ENCODE measurements at regions not wholly inside any gene's neighbourhood (a gene's known extent, or its start where the extent isn't known, plus 50 kb on each side); places are given as distances from the start of the nearest gene placed in this dataset.

DNA sequence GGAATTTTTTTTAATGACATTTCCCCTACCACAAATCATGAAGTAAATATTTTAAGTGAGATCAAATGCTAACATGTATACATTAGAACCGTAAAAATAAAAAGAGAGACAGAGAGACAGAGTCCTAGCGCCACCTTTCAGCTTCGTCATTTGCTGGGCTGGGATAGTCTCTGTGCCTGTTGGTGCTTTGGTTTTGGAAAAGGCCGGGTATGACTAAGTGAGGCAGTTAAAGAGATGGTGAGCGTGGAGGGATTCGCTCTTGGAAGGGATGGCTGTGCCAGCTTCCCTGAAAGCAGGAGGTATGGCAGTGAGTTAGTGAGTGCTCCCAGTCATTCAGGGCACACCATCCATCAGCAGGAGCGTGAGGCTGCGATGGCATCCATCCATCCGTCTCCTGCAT, 729.6 kb upstream of the WWC1 start:
- no peak for DNase-seq (ENCODE audit: extremely low read depth, insufficient read length)
- TF ChIP-seq, protein P1, sequence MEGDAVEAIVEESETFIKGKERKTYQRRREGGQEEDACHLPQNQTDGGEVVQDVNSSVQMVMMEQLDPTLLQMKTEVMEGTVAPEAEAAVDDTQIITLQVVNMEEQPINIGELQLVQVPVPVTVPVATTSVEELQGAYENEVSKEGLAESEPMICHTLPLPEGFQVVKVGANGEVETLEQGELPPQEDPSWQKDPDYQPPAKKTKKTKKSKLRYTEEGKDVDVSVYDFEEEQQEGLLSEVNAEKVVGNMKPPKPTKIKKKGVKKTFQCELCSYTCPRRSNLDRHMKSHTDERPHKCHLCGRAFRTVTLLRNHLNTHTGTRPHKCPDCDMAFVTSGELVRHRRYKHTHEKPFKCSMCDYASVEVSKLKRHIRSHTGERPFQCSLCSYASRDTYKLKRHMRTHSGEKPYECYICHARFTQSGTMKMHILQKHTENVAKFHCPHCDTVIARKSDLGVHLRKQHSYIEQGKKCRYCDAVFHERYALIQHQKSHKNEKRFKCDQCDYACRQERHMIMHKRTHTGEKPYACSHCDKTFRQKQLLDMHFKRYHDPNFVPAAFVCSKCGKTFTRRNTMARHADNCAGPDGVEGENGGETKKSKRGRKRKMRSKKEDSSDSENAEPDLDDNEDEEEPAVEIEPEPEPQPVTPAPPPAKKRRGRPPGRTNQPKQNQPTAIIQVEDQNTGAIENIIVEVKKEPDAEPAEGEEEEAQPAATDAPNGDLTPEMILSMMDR (IDR thresholded peaks at IDR 0.05; ENCODE audit: insufficient read depth, low read length, poor library complexity, severe bottlenecking): no peak
- no peaks in the 10 kb centered on the region for H3K36me3 ChIP-seq (ENCODE audit: control insufficient read depth, insufficient read depth, low read length)
- H3K4me3 ChIP-seq (replicated peaks; ENCODE audit: low read depth, low read length): no peak overlapping the region
- H3K27me3 ChIP-seq (replicated peaks; ENCODE audit: control insufficient read depth, insufficient read depth, low read length): no peaks in the 10 kb centered on the region

DNA sequence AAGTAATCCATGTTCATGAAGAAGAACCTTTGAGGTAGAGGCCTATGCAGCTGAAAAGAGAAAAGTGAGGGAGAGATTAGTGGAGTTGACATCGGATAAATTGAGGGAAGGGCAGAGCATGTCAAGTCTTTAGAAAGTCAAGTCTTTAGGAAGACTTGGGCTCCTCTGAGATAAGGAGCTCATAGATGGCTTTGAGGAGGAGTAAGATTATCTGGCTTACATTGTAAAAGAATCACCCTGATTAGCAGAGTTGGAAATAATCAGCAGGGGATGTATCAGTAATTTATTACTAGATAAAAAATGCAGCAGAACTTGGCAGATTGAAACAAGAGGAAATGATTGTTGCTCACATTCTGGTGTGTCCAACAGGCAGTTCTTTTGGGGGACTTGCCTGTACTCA, 727.2 kb upstream of the WWC1 start:
- no peak for DNase-seq (ENCODE audit: extremely low read depth, insufficient read length)
- Histone ChIP-seq H3K36me3 (ENCODE audit: control insufficient read depth, insufficient read depth, low read length) (no peaks in the 10 kb centered on the region), H3K4me3 (replicated peaks; ENCODE audit: low read depth, low read length) (no peak overlapping the region), H3K27me3 (replicated peaks; ENCODE audit: control insufficient read depth, insufficient read depth, low read length) (no peaks in the 10 kb centered on the region)
- TF ChIP-seq, protein P1 (IDR thresholded peaks at IDR 0.05; ENCODE audit: insufficient read depth, low read length, poor library complexity, severe bottlenecking): no peak

GRCh38 chr5:167565189-167565954, 726.1 kb upstream of the WWC1 start:
- Histone ChIP-seq H3K4me3 (replicated peaks; ENCODE audit: low read depth, low read length) (no peak overlapping the region), H3K36me3 (ENCODE audit: control insufficient read depth, insufficient read depth, low read length) (no peaks in the 10 kb centered on the region), H3K27me3 (replicated peaks; ENCODE audit: control insufficient read depth, insufficient read depth, low read length) (no peaks in the 10 kb centered on the region)
- TF ChIP-seq, protein P1 (IDR thresholded peaks at IDR 0.05; ENCODE audit: insufficient read depth, low read length, poor library complexity, severe bottlenecking): peak; percentile 17
- DNase-seq (ENCODE audit: extremely low read depth, insufficient read length): no peak

DNA sequence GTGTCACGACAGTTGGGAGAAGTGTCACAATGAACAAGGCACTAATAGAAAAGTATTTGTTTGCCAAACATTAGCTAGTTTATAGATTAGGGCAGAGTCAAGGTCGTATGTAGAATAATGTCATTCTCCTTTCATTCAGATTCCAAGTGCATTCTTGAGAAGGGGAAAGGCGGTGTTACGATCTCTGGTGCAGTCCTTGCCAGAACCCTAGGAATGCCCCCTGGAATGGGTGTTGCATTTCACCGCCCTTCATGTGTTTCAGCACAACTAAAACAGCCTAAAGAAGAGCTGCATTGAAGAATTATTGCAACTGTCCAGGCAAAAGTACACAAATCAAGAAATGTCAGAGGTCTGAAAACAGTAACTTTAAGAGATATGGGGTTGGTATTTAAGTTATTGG, 721.0 kb upstream of the WWC1 start:
- no peak for DNase-seq (ENCODE audit: extremely low read depth, insufficient read length)
- H3K4me3 ChIP-seq (replicated peaks; ENCODE audit: low read depth, low read length): no peak overlapping the region
- H3K27me3 ChIP-seq (replicated peaks; ENCODE audit: control insufficient read depth, insufficient read depth, low read length): no peaks in the 10 kb centered on the region
- TF ChIP-seq, protein P1 (IDR thresholded peaks at IDR 0.05; ENCODE audit: insufficient read depth, low read length, poor library complexity, severe bottlenecking): no peak
- H3K36me3 ChIP-seq (ENCODE audit: control insufficient read depth, insufficient read depth, low read length): no peaks in the 10 kb centered on the region

DNA sequence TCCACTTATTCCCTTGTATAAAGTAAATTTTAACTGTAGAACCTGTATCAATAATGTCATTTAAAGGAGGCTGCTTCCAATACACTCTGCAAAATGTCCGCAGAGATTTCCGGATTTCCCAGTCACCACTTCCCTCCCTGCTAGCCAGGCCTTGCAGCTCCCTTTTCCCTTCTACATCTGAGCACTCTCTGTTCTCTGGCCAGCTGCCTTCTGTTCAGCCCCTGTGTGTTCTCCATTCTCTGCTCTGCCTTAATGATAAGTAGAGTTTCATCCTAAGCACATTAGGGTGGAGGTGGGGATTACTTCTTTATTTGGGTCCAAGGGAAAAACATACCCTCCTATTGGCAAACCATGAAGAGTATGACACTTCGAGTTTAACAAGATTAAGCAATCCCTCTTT, 719.6 kb upstream of the WWC1 start:
- H3K36me3 ChIP-seq (ENCODE audit: control insufficient read depth, insufficient read depth, low read length): no peaks in the 10 kb centered on the region
- no peak overlapping the region for H3K4me3 ChIP-seq (replicated peaks; ENCODE audit: low read depth, low read length)
- no peak for DNase-seq (ENCODE audit: extremely low read depth, insufficient read length)
- no peaks in the 10 kb centered on the region for H3K27me3 ChIP-seq (replicated peaks; ENCODE audit: control insufficient read depth, insufficient read depth, low read length)
- TF ChIP-seq, protein P1 (IDR thresholded peaks at IDR 0.05; ENCODE audit: insufficient read depth, low read length, poor library complexity, severe bottlenecking): no peak
